ENCODE measurements at regions not wholly inside any gene's neighbourhood (a gene's known extent, or its start where the extent isn't known, plus 50 kb on each side); places are given as distances from the start of the nearest gene placed in this dataset.

GRCh38 chr15:93167291-93167690 lies 78.3 kb upstream of the RGMA start:
- Mint-ChIP-seq H3K36me3 (ENCODE audit: insufficient read depth, unreplicated experiment) (no peaks in the 10 kb centered on the region), H3K27me3 (ENCODE audit: unreplicated experiment) (peaks cover 65% of the 10 kb centered on the region), H3K9me3 (ENCODE audit: low read depth, unreplicated experiment) (no peaks in the 10 kb centered on the region), H3K4me1 (ENCODE audit: low read depth, unreplicated experiment) (no peaks in the 10 kb centered on the region), H3K4me3 (ENCODE audit: low read depth, unreplicated experiment) (no peak overlapping the region), H3K27ac (ENCODE audit: unreplicated experiment) (no peak overlapping the region)
- BruUV-seq (replicated peaks), result no TSS peak
- no peak for DNase-seq
- intact Hi-C loops (cut with micrococcal nuclease; ENCODE audit: unreplicated experiment), result no loop called here
- TF ChIP-seq CTCF (IDR thresholded peaks at IDR 0.05; ENCODE audit: unreplicated experiment), result no peak
- CTCF ChIA-PET, result no interaction called here

- peaks cover 2% of the 10 kb centered on the region for H3K9me3 Mint-ChIP-seq (ENCODE audit: low read depth, unreplicated experiment)
- H3K36me3 Mint-ChIP-seq (ENCODE audit: insufficient read depth, unreplicated experiment), result no peaks in the 10 kb centered on the region
- no peak for DNase-seq
- no peak overlapping the region for H3K27ac Mint-ChIP-seq (ENCODE audit: unreplicated experiment)
- BruUV-seq (replicated peaks), result no TSS peak
- H3K4me3 Mint-ChIP-seq (ENCODE audit: low read depth, unreplicated experiment), result no peak overlapping the region
- intact Hi-C loops (cut with micrococcal nuclease; ENCODE audit: unreplicated experiment), result no loop called here
- TF ChIP-seq CTCF (IDR thresholded peaks at IDR 0.05; ENCODE audit: unreplicated experiment), result no peak
- CTCF ChIA-PET, result no interaction called here
- H3K27me3 Mint-ChIP-seq (ENCODE audit: unreplicated experiment), result peaks cover 68% of the 10 kb centered on the region
- no peaks in the 10 kb centered on the region for H3K4me1 Mint-ChIP-seq (ENCODE audit: low read depth, unreplicated experiment)
These were observed 77.7 kb upstream of the RGMA start for GRCh38 chr15:93166675-93167074.

- Mint-ChIP-seq H3K36me3 (ENCODE audit: insufficient read depth, unreplicated experiment) (no peaks in the 10 kb centered on the region), H3K9me3 (ENCODE audit: low read depth, unreplicated experiment) (peaks cover 2% of the 10 kb centered on the region), H3K27me3 (ENCODE audit: unreplicated experiment) (peaks cover 76% of the 10 kb centered on the region), H3K4me1 (ENCODE audit: low read depth, unreplicated experiment) (no peaks in the 10 kb centered on the region), H3K27ac (ENCODE audit: unreplicated experiment) (no peak overlapping the region), H3K4me3 (ENCODE audit: low read depth, unreplicated experiment) (no peak overlapping the region)
- CTCF ChIA-PET, result interaction anchor here (0.6 kb wide), 1 partner anchor 287 kb away, joined by 4 read pairs; no protein-coding TSS in a partner anchor
- intact Hi-C loops (cut with micrococcal nuclease; ENCODE audit: unreplicated experiment), result no loop called here
- DNase-seq, result no peak
- TF ChIP-seq CTCF (IDR thresholded peaks at IDR 0.05; ENCODE audit: unreplicated experiment), result no peak
- no TSS peak for BruUV-seq (replicated peaks)
These were observed 76.9 kb upstream of the RGMA start for GRCh38 chr15:93165734-93166470.

GRCh38 chr15:93164409-93164808 lies 75.4 kb upstream of the RGMA start:
- H3K36me3 Mint-ChIP-seq (ENCODE audit: insufficient read depth, unreplicated experiment), result no peaks in the 10 kb centered on the region
- TF ChIP-seq CTCF (IDR thresholded peaks at IDR 0.05; ENCODE audit: unreplicated experiment), result no peak
- no peak overlapping the region for H3K4me3 Mint-ChIP-seq (ENCODE audit: low read depth, unreplicated experiment)
- H3K27me3 Mint-ChIP-seq (ENCODE audit: unreplicated experiment), result peaks cover 91% of the 10 kb centered on the region
- intact Hi-C loops (cut with micrococcal nuclease; ENCODE audit: unreplicated experiment), result no loop called here
- DNase-seq, result no peak
- no TSS peak for BruUV-seq (replicated peaks)
- H3K4me1 Mint-ChIP-seq (ENCODE audit: low read depth, unreplicated experiment), result no peaks in the 10 kb centered on the region
- no peak overlapping the region for H3K27ac Mint-ChIP-seq (ENCODE audit: unreplicated experiment)
- H3K9me3 Mint-ChIP-seq (ENCODE audit: low read depth, unreplicated experiment), result peaks cover 2% of the 10 kb centered on the region
- CTCF ChIA-PET, result interaction anchor here (0.6 kb wide), 1 partner anchor 221 kb away, joined by 4 read pairs; no protein-coding TSS in a partner anchor
